ENCODE measurements at regions not wholly inside any gene's neighbourhood (a gene's known extent, or its start where the extent isn't known, plus 50 kb on each side); places are given as distances from the start of the nearest gene placed in this dataset.

DNA sequence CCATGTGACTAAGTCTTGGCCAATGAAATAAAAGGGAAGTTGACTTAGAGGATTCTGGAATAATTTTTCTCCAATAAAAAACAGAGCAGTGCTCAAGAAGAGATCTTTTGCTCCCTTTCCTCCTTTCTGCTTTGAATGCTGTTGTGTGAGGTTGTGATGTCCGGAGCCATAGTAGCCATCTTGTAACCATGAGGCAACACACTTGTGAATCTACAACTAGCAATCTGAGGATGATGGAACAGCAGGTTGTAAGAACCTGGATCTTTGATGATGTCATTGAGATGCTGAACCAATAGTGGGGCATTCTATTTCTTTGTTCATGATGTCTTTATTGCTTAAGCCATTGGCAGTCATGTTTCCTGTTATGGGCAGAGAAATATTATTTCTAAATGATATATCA lies 230.0 kb upstream of the SRRM4 start:
- no peak for DNase-seq

DNA sequence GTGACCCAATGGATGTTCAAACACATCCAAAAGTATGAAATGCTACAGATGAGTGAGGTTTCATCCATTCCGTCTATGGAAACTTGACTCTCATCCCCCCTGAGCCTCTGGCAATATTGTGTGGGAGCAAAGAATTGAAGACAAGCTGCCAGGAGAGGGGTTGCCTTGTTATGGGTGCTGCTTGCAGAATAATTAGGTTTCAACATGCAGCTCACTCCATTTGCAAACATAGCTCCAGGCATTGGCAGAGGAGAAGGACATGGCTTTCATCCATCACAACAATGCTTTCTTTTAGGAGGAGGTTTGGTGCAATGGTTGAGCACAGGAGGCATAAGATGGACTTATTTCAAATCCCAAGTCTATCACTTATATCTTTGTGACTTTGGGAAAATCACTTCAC lies 220.7 kb upstream of the SRRM4 start:
- DNase-seq: no peak

- no peak for DNase-seq
Measured at GRCh38 chr12:118763234-118763633, 218.1 kb upstream of the SRRM4 start.

- DNase-seq: no peak
Measured at GRCh38 chr12:118773956-118774723, 207.2 kb upstream of the SRRM4 start.

GRCh38 chr12:118777504-118777903 lies 203.8 kb upstream of the SRRM4 start:
- DNase-seq: no peak

DNA sequence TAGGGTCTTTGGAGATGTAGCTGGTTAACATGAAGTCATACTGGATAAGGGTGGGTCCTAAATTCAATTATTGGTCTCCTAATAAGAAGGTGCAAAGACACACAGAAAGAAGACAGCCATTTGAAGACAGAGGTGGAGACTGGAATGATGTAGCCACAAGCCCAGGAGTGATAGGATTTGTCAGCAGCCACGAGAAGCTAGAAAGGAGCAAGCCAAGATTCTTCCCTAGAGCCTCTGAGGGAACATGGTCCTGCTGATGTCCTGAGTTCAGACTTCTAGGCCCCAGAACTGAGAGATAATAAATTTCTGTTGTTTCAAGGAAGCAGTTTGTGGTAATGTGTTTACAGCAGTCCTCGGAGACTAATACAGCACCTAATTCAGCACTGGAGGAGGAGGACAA lies 203.3 kb upstream of the SRRM4 start:
- DNase-seq: no peak

GRCh38 chr12:118780939-118781338 lies 200.4 kb upstream of the SRRM4 start:
- no peak for DNase-seq

- DNase-seq: no peak
Measured at GRCh38 chr12:118781692-118782091, 199.6 kb upstream of the SRRM4 start.

DNA sequence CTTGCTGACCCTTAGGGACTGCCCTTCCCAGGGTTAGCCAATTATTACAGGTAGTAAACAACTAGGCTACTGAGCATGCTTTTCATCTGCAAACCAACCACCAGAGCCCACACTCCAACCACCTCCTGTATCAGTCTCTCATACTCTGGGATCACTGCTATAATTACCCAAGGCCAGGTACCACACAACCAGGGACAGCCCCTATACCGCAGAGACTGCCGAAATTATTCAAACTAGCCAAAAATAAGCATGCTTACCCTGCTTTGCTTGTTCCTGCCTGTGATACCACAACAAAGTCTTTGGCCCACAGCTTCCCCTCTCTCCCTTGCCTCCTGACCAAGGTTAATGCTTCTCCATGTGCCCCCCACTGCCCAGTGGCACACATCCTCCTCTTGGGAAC lies 197.6 kb upstream of the SRRM4 start:
- DNase-seq: no peak

DNA sequence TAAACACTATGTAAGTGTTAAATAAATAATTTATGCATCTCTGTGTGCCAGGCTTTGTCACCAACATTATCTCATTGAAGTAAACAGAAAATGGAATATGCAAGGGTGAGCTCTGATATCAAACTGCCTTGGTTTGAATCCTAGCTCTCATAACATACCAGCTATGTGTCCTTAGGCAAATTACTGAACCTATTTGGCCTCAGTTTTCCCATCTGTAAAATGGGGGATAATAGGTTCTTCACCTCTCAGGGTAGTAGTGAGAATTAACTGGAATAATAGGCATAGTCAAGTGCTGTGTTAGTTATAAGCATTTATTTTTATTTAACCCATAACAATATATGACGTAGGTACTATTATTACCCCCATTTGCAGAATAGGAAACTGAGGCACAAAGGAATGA lies 190.8 kb upstream of the SRRM4 start:
- no peak for DNase-seq

GRCh38 chr12:118813778-118814357 lies 167.5 kb upstream of the SRRM4 start:
- no peak for DNase-seq

DNA sequence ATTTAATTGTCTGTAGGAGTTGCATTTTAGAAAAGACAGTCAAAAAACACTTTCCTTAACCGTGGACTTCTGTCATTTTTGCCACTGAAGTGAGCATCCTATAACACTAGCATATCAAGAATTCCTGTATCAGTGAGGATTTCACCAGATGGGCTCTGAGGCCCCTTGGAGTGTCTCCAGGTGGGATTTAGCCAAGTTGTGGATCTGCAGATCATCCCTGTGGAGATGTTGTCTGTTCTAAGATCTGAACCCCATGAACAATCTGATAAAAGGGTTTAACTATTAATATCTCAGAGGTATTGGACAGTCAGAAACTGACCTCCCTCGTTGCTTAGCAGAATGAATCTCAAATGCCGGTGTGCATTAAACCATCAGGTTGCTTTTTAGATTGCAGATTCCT lies 165.0 kb upstream of the SRRM4 start:
- no peak for DNase-seq

DNA sequence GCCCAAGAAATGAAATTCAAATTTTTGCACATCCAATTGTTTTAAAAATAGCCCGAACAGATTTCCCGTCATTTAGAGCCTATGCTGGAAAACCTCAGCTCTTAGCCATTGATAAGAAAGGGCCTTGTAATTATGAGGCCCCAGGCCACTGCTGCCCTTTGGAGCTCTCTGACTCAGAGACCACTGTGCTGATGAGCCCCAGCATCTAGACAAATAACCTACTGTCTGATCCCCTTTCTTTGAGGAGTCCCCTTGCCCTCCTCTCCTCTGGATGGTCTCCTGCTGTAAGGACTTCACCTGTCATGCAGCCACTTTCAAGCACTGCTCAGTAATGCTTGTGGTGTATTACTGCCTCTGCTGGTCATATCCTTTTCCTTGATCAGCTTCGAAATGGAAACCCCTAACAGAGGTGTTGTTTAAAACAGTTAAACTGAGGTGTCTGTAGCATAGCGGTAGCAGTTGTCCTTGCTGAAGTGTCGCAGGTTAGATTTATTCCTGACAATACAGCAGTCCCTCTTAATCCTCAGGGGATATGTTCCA lies 159.9 kb upstream of the SRRM4 start:
- DNase-seq: no peak

DNA sequence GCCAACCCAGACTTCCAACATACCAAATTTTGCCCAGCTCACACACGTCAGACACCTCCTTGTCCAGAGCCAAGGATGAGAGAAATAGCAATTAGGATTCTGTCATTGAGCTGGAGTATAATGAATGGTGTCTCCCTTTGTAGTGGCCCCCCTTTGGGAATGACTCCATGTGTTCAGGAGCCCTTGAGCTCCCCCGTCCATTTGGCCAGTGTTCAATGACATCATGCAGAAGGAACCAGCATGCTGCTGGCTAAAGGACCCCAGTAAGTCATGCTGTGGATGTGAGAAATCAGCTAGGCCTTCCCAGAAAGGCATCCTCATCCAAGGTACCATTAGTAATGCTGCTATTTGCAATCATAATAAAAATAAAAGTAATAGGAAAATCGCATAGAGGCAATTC lies 158.8 kb upstream of the SRRM4 start:
- DNase-seq: no peak

GRCh38 chr12:118827047-118827446 lies 154.3 kb upstream of the SRRM4 start:
- no peak for DNase-seq

GRCh38 chr12:118827606-118828005 lies 153.7 kb upstream of the SRRM4 start:
- no peak for DNase-seq

- no peak for DNase-seq
Measured at GRCh38 chr12:118830296-118830695, 151.0 kb upstream of the SRRM4 start.

- no peak for DNase-seq
Measured at GRCh38 chr12:118835926-118836325, 145.4 kb upstream of the SRRM4 start.

DNA sequence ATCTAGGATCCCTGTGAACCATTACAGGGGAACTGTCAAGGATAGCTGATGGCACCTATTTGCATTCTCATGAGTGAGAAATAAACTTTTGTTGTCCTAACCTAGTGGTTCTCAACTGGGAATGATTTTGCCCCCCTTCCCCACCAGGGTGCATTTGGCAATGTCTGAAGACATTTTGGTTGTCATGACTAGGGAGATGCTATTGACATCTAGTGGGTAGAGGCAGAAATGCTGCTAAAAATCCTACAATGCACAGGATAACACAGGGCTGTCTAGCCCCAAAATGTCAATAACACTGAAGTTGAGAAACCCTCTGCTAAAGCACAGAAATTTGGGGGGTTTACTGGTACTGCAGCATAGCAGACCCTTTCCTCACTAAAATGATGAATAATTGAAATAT lies 140.9 kb upstream of the SRRM4 start:
- no peak for DNase-seq

GRCh38 chr12:118840878-118841277 lies 140.5 kb upstream of the SRRM4 start:
- no peak for DNase-seq

GRCh38 chr12:118841588-118841987 lies 139.8 kb upstream of the SRRM4 start:
- no peak for DNase-seq

GRCh38 chr12:118842866-118843265 lies 138.5 kb upstream of the SRRM4 start:
- DNase-seq: no peak

DNA sequence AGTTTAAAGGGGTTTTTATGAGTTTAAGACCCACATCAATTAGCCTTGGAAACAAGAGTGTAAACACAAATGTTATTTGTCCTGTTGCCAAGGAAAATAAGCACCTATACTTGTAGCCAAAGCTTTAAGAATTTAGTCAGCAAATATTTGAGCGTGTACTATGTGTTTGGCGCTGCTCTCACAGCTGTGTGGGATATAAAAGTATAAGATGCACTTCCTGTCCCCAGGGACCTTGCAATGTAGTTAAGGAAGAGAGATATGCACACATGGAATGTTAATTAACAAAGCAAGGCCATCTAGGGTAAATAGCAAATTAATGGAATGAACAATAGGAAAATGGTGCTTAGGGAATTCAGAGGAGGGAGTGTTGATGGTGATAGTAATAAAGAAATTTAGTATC lies 134.9 kb upstream of the SRRM4 start:
- no peak for DNase-seq

- DNase-seq: no peak
Measured at GRCh38 chr12:118850244-118850825, 131.0 kb upstream of the SRRM4 start.

All from left kidney (tissue), 1 donor.